NCI-H2196 treated with DMSO at 0.1 percent for 48 hours (cell line): ENCODE measurements at regions not wholly inside any gene's neighbourhood (a gene's known extent, or its start where the extent isn't known, plus 50 kb on each side); places are given as distances from the start of the nearest gene placed in this dataset.

Experiments used
- DNase-seq: peaks from one replicate; lab custom pipeline; 2025; ENCODE audit not compliant: unreplicated experiment; lab: John Stamatoyannopoulos, UW

- no peak for DNase-seq
Observed at GRCh38 chr13:111967572-111968201, 99.3 kb upstream of the SOX1 start.

- no peak for DNase-seq
Observed at GRCh38 chr13:111968336-111969010, 98.5 kb upstream of the SOX1 start.

- no peak for DNase-seq
Observed at GRCh38 chr13:111969551-111970135, 97.3 kb upstream of the SOX1 start.

- DNase-seq, result no peak
Observed at GRCh38 chr13:111970494-111971141, 96.3 kb upstream of the SOX1 start.

- no peak for DNase-seq
Observed at GRCh38 chr13:111971891-111972780, 94.8 kb upstream of the SOX1 start.

- no peak for DNase-seq
Observed at GRCh38 chr13:111973186-111973585, 93.8 kb upstream of the SOX1 start.

GRCh38 chr13:111973605-111974340 lies 93.2 kb upstream of the SOX1 start:
- DNase-seq, result no peak

- no peak for DNase-seq
Observed at GRCh38 chr13:111974341-111974640, 92.7 kb upstream of the SOX1 start.

GRCh38 chr13:111975539-111976473 lies 91.1 kb upstream of the SOX1 start:
- no peak for DNase-seq

- DNase-seq, result no peak
Observed at GRCh38 chr13:111976474-111977178, 90.3 kb upstream of the SOX1 start.

- no peak for DNase-seq
Observed at GRCh38 chr13:111977179-111977506, 89.8 kb upstream of the SOX1 start.

GRCh38 chr13:111978546-111978945 lies 88.4 kb upstream of the SOX1 start:
- no peak for DNase-seq

- no peak for DNase-seq
Observed at GRCh38 chr13:111980146-111980929, 86.6 kb upstream of the SOX1 start.

GRCh38 chr13:111981006-111981405 lies 85.9 kb upstream of the SOX1 start:
- no peak for DNase-seq

- no peak for DNase-seq
Observed at GRCh38 chr13:111981446-111982165, 85.3 kb upstream of the SOX1 start.

- DNase-seq, result no peak
Observed at GRCh38 chr13:111984349-111984748, 82.6 kb upstream of the SOX1 start.

- DNase-seq, result no peak
Observed at GRCh38 chr13:111990362-111990761, 76.6 kb upstream of the SOX1 start.

GRCh38 chr13:111992911-111993310 lies 74.0 kb upstream of the SOX1 start:
- DNase-seq, result no peak
